Breast epithelium (tissue), 3 donors: ENCODE measurements at regions not wholly inside any gene's neighbourhood (a gene's known extent, or its start where the extent isn't known, plus 50 kb on each side); places are given as distances from the start of the nearest gene placed in this dataset.

Experiments
- CTCF ChIP-seq, 3 donors: fragments of 450-650 bp; IDR thresholded peaks; one replicate each; pipeline ENCODE4 v1.5.1; 2016 to 2017; ENCODE audit warnings: antibody characterized with exemption in 3 of 3, mild to moderate bottlenecking in 3 of 3, moderate library complexity in 3 of 3
- POLR2A ChIP-seq: fragments of 450-650 bp; IDR thresholded peaks from one replicate; pipeline ENCODE4 v1.6.1; 2016; ENCODE audit warnings: antibody characterized with exemption, mild to moderate bottlenecking, moderate library complexity

- TF ChIP-seq CTCF (IDR thresholded peaks at IDR 0.05) (no peak), POLR2A (no peak)
These were observed 170.8 kb downstream of the S1PR1 start for GRCh38 chr1:101407505-101408211.
